Endothelial cell of umbilical vein (primary cell): ENCODE measurements at regions not wholly inside any gene's neighbourhood (a gene's known extent, or its start where the extent isn't known, plus 50 kb on each side); places are given as distances from the start of the nearest gene placed in this dataset.
"Not testable (repeated sequence)": the region's sequence is repeated elsewhere in the genome, so short reads cannot be mapped to it uniquely, and the experiment has no call there.

Source experiments
- BruUV-seq: library from RNA; stranded (reverse); fragments of 400-500 nt; replicated peaks from 2 replicates; lab custom pipeline; 2021; lab: Mats Ljungman, UMichigan
- CTCF ChIA-PET: fragments of 300-600, 350-600 bp; sonication (Branson Sonifier 250); formaldehyde crosslinking; loops from one replicate; lab custom pipeline; 2021; ENCODE audit warnings: antibody characterized with exemption, inconsistent platforms; lab: Charles Lee
- POLR2A ChIA-PET: fragments of 300-600, 350-600 bp; sonication (Branson Sonifier 250); formaldehyde crosslinking; loops from one replicate; lab custom pipeline; 2021; ENCODE audit warnings: antibody characterized with exemption, inconsistent platforms; lab: Charles Lee
- DNase-seq: peaks from one replicate; pipeline ENCODE4 v3.0.0-alpha.2; 2011; ENCODE audit warnings: low read depth, low spot score
- FAIRE-seq: peaks from 2 replicates; lab custom pipeline; 2011; peaks lifted over from hg19 to GRCh38; lab: Jason Lieb, UNC
- H2AFZ ChIP-seq: 2 replicates; pipeline ENCODE4 v1.6.0; 2012; ENCODE audit warnings: low read depth, low read length, control low read depth, inconsistent platforms
- H3K27ac ChIP-seq: 2 replicates; pipeline ENCODE4 v1.5.1; 2011; ENCODE audit warnings: low read depth, mild to moderate bottlenecking, control low read depth, low read length, moderate library complexity; ENCODE audit not compliant: insufficient read depth
- H3K27me3 ChIP-seq, 2 experiments: 2 replicates each; pipeline versions ENCODE4 v1.6.0 to v1.6.1; 2011; ENCODE audit warnings: low read length in 2 of 2, mixed read lengths in 1 of 2; ENCODE audit not compliant: control insufficient read depth in 2 of 2, insufficient read depth in 2 of 2
- H3K36me3 ChIP-seq, 2 experiments: 2 replicates in 1 of 2; 3 replicates in 1 of 2; pipeline ENCODE4 v1.5.1; 2011; ENCODE audit warnings: low read length in 2 of 2, mild to moderate bottlenecking in 1 of 2, moderate library complexity in 1 of 2; ENCODE audit not compliant: control insufficient read depth in 2 of 2, insufficient read depth in 2 of 2; ENCODE audit errors: extremely low read depth in 1 of 2
- H3K4me1 ChIP-seq: 3 replicates; pipeline ENCODE4 v1.5.1; 2011; ENCODE audit warnings: mild to moderate bottlenecking, low read length; ENCODE audit not compliant: control insufficient read depth, insufficient read depth; ENCODE audit errors: extremely low read depth
- H3K4me2 ChIP-seq: 2 replicates; pipeline ENCODE4 v1.6.1; 2011; ENCODE audit warnings: low read length, control low read depth, mixed read lengths; ENCODE audit not compliant: insufficient read depth
- H3K4me3 ChIP-seq, 3 experiments: fragments of 200-600 bp in 1 of 3; sonication (generic), shearing (Covaris generic) in 1 of 3; replicated peaks in 1 of 3; 2 replicates each; pipeline ENCODE4 v1.5.1; 2011 to 2016; ENCODE audit warnings: control low read depth in 3 of 3, low read length in 3 of 3, mild to moderate bottlenecking in 2 of 3, inconsistent platforms in 1 of 3, low read depth in 1 of 3, moderate library complexity in 1 of 3; ENCODE audit not compliant: insufficient read depth in 1 of 3
- H3K79me2 ChIP-seq: 2 replicates; pipeline ENCODE4 v1.6.0; 2012; ENCODE audit warnings: low read length, inconsistent platforms; ENCODE audit not compliant: control insufficient read depth, insufficient read depth
- H3K9ac ChIP-seq: replicated peaks from 2 replicates; pipeline ENCODE3; 2011; ENCODE audit warnings: low read length, control low read depth; ENCODE audit not compliant: insufficient read depth; ENCODE audit errors: extremely low read depth
- H3K9me1 ChIP-seq: replicated peaks from 3 replicates; pipeline ENCODE4 v1.6.0; 2011; ENCODE audit warnings: mild to moderate bottlenecking, low read length; ENCODE audit not compliant: control insufficient read depth, insufficient read depth; ENCODE audit errors: extremely low read depth
- H3K9me3 ChIP-seq: replicated peaks from 2 replicates; pipeline ENCODE4 v1.5.1; 2012; ENCODE audit warnings: low read length, inconsistent platforms; ENCODE audit not compliant: control insufficient read depth, insufficient read depth
- H4K20me1 ChIP-seq: replicated peaks from 2 replicates; pipeline ENCODE3; 2011; ENCODE audit warnings: mild to moderate bottlenecking, low read length; ENCODE audit not compliant: control insufficient read depth, insufficient read depth; ENCODE audit errors: extremely low read depth
- EZH2 ChIP-seq: IDR thresholded peaks from 2 replicates; pipeline ENCODE4 v1.6.1; 2012; ENCODE audit warnings: borderline replicate concordance, low read depth, mild to moderate bottlenecking, moderate library complexity, low read length, inconsistent platforms; ENCODE audit not compliant: severe bottlenecking
- FOS ChIP-seq: IDR thresholded peaks from 2 replicates; pipeline ENCODE4 v1.6.1; 2011; ENCODE audit warnings: mild to moderate bottlenecking, low read length, moderate library complexity, borderline replicate concordance; ENCODE audit not compliant: insufficient read depth
- JUN ChIP-seq: IDR thresholded peaks from 2 replicates; pipeline ENCODE4 v1.6.1; 2011; ENCODE audit warnings: borderline replicate concordance, low read depth; ENCODE audit not compliant: insufficient read length, insufficient read depth
- MYC ChIP-seq: IDR thresholded peaks from one replicate; pipeline ENCODE4 v1.6.1; 2011; ENCODE audit warnings: mild to moderate bottlenecking, low read depth, low read length
- POLR2A ChIP-seq: IDR thresholded peaks from 2 replicates; pipeline ENCODE4 v1.6.1; 2012; ENCODE audit warnings: low read depth, mild to moderate bottlenecking, control low read depth, low read length
- dilution Hi-C: fragments of 300-500 bp; cut with MboI; formaldehyde crosslinking; loops from one replicate; pipeline ENCODE4 v1.15.0; 2019; ENCODE audit warnings: low sequenced_read_pairs; ENCODE audit not compliant: extremely low pct_ligation_motif_present
- intact Hi-C: fragments of 100-400 bp; cut with micrococcal nuclease; formaldehyde crosslinking; loops from one replicate; pipeline ENCODE4 v1.10.0; 2022
- TF ChIP-seq, protein P1 (sequence below), 2 donors: IDR thresholded peaks; 1 replicate in 1 of 2; 2 replicates in 1 of 2; pipeline ENCODE4 v1.5.1; 2011; ENCODE audit warnings: low read length in 2 of 2, mild to moderate bottlenecking in 2 of 2, moderate library complexity in 2 of 2, control low read depth in 1 of 2, inconsistent platforms in 1 of 2, low read depth in 1 of 2; ENCODE audit not compliant: insufficient read depth in 1 of 2; ENCODE audit errors: extremely low read depth in 1 of 2
- TF ChIP-seq, protein P2 (sequence below): IDR thresholded peaks from 2 replicates; pipeline ENCODE4 v1.6.1; 2011; ENCODE audit not compliant: insufficient read depth, insufficient read length

DNA sequence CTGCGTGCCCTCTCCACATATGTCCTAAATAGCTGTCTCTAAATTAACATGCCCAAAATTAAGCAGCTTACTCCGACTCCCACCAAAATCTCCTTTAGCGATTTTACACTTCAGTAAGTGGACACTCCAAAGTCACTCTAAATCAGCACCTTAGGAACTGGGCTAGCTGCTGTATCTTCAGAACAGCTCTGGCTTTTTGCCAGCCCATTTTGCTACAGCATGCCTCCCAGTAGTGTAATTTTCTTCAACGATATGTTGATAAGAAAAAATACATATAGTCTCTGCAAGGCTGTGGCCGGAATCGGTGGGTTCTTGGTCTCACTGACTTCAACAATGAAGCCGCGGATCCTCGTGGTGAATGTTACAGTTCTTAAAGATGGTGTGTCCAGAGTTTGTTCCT is 291.8 kb upstream of the RGPD4 start:
- H3K9me1 ChIP-seq: no peaks in the 10 kb centered on the region
- POLR2A ChIA-PET: no interaction called here
- DNase-seq: no peak
- no TSS peak for BruUV-seq
- dilution Hi-C loops (no loop called here), intact Hi-C loops (no loop called here)
- no peaks in the 10 kb centered on the region for H3K4me1 ChIP-seq
- no peak overlapping the region for H2AFZ ChIP-seq
- H3K4me2 ChIP-seq: no peak overlapping the region
- H3K27ac ChIP-seq: no peak overlapping the region
- H3K79me2 ChIP-seq: no peaks in the 10 kb centered on the region
- FAIRE-seq: no peak
- no peak overlapping the region for H3K9ac ChIP-seq
- peaks cover 4% of the 10 kb centered on the region for H3K9me3 ChIP-seq
- TF ChIP-seq POLR2A (no peak), FOS (no peak), JUN (no peak), EZH2 (no peak), MYC (no peak)
- TF ChIP-seq, protein P1, sequence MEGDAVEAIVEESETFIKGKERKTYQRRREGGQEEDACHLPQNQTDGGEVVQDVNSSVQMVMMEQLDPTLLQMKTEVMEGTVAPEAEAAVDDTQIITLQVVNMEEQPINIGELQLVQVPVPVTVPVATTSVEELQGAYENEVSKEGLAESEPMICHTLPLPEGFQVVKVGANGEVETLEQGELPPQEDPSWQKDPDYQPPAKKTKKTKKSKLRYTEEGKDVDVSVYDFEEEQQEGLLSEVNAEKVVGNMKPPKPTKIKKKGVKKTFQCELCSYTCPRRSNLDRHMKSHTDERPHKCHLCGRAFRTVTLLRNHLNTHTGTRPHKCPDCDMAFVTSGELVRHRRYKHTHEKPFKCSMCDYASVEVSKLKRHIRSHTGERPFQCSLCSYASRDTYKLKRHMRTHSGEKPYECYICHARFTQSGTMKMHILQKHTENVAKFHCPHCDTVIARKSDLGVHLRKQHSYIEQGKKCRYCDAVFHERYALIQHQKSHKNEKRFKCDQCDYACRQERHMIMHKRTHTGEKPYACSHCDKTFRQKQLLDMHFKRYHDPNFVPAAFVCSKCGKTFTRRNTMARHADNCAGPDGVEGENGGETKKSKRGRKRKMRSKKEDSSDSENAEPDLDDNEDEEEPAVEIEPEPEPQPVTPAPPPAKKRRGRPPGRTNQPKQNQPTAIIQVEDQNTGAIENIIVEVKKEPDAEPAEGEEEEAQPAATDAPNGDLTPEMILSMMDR (IDR thresholded peaks at IDR 0.05; ENCODE audit: extremely low read depth in 1 of 2, insufficient read depth in 1 of 2, low read depth in 1 of 2, low read length in 2 of 2): no peak
- TF ChIP-seq, protein P2, sequence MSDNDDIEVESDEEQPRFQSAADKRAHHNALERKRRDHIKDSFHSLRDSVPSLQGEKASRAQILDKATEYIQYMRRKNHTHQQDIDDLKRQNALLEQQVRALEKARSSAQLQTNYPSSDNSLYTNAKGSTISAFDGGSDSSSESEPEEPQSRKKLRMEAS: no peak
- no peak overlapping the region for H3K4me3 ChIP-seq
- CTCF ChIA-PET: no interaction called here
- H4K20me1 ChIP-seq: no peaks in the 10 kb centered on the region
- no peaks in the 10 kb centered on the region for H3K27me3 ChIP-seq
- H3K36me3 ChIP-seq: no peaks in the 10 kb centered on the region

DNA sequence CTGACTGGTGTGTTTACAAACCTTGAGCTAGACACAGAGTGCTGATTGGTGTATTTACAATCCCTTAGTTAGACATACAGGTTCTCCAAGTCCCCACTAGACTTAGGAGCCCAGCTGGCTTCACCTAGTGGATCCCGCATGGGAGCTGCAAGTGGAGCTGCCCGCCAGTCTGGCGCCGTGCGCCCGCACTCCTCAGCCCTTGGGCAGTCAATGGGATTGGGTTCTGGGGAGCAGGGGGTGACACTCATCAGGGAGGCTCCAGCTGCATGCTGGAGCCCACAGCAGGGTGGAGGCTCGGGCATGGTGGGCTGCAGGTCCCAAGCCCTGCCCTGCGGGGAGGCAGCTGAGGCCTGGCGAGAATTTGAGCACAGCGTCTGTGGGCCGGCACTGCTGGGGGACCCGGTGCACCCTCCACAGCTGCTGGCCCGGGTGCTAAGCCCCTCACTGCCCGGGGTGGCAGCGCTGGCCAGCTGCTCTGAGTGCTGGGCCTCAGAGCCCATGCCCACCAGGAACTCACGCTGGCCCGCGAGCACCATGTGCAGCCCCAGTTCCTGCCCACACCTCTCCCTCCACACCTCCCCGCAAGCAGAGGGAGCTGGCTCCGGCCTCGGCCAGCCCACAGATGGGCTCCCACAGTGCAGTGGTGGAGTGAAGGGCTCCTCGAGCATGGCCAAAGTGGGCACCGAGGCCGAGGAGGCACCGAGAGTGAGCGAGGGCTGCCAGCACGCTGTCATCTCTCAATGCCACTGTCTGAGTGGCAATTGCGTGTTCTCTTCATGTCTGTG is 290.6 kb upstream of the RGPD4 start:
- intact Hi-C loops, POLR2A ChIA-PET, H3K9me1 ChIP-seq, FAIRE-seq, H3K9ac ChIP-seq, BruUV-seq, H3K36me3 ChIP-seq, H3K9me3 ChIP-seq, H3K4me3 ChIP-seq, DNase-seq, H2AFZ ChIP-seq, H3K27me3 ChIP-seq, H3K79me2 ChIP-seq, H3K27ac ChIP-seq, H4K20me1 ChIP-seq, H3K4me2 ChIP-seq, CTCF ChIA-PET, dilution Hi-C loops, H3K4me1 ChIP-seq: not testable (repeated sequence)
